Progenitor cell of endocrine pancreas (in vitro differentiated cells): ENCODE measurements at regions not wholly inside any gene's neighbourhood (a gene's known extent, or its start where the extent isn't known, plus 50 kb on each side); places are given as distances from the start of the nearest gene placed in this dataset.

ENCODE experiments used
- DNase-seq: peaks from one replicate; pipeline ENCODE4 v3.0.0; 2021; ENCODE audit warnings: low spot score; ENCODE audit not compliant: unreplicated experiment
- H3K27ac Mint-ChIP-seq: 2 replicates; pipeline ENCODE4 v1.8.0; 2021; ENCODE audit warnings: mild to moderate bottlenecking, moderate library complexity, mixed read lengths
- H3K27me3 Mint-ChIP-seq: 2 replicates; pipeline ENCODE4 v1.8.0; 2021; ENCODE audit warnings: mixed read lengths
- H3K36me3 Mint-ChIP-seq: 2 replicates; pipeline ENCODE4 v1.8.0; 2022; ENCODE audit warnings: mixed read lengths; ENCODE audit not compliant: insufficient read depth
- H3K4me1 Mint-ChIP-seq: 2 replicates; pipeline ENCODE4 v1.8.0; 2021; ENCODE audit warnings: low read depth, mixed read lengths
- H3K4me3 Mint-ChIP-seq: 2 replicates; pipeline ENCODE4 v1.8.0; 2021; ENCODE audit warnings: low read depth, mild to moderate bottlenecking, moderate library complexity, mixed read lengths
- H3K9me3 Mint-ChIP-seq: 2 replicates; pipeline ENCODE4 v1.8.0; 2021; ENCODE audit warnings: low read depth, mixed read lengths
- CTCF ChIP-seq: fragments of 200-600 bp; sonication (generic); IDR thresholded peaks from one replicate; pipeline ENCODE4 v1.5.0; 2021; ENCODE audit warnings: antibody characterized with exemption, mild to moderate bottlenecking; ENCODE audit not compliant: unreplicated experiment

GRCh38 chr1:88266051-88266450 lies 418.0 kb upstream of the PKN2 start:
- H3K4me3 Mint-ChIP-seq: no peak overlapping the region
- no peaks in the 10 kb centered on the region for H3K36me3 Mint-ChIP-seq
- no peak for DNase-seq
- TF ChIP-seq CTCF: no peak
- H3K9me3 Mint-ChIP-seq: peaks cover 3% of the 10 kb centered on the region
- H3K27ac Mint-ChIP-seq: no peak overlapping the region
- peaks cover 7% of the 10 kb centered on the region for H3K4me1 Mint-ChIP-seq
- H3K27me3 Mint-ChIP-seq: peaks cover 13% of the 10 kb centered on the region

- Mint-ChIP-seq H3K36me3 (no peaks in the 10 kb centered on the region), H3K4me1 (peaks cover 28% of the 10 kb centered on the region), H3K27me3 (peaks cover 13% of the 10 kb centered on the region), H3K9me3 (no peaks in the 10 kb centered on the region), H3K4me3 (no peak overlapping the region), H3K27ac (no peak overlapping the region)
- DNase-seq: no peak
- no peak for TF ChIP-seq CTCF
Measured at GRCh38 chr1:88272216-88272615, 411.9 kb upstream of the PKN2 start.

GRCh38 chr1:88274431-88274830 lies 409.6 kb upstream of the PKN2 start:
- no peak overlapping the region for H3K4me3 Mint-ChIP-seq
- peaks cover 9% of the 10 kb centered on the region for H3K9me3 Mint-ChIP-seq
- DNase-seq: no peak
- H3K27ac Mint-ChIP-seq: peak overlapping the region; percentile 69
- H3K27me3 Mint-ChIP-seq: peaks cover 5% of the 10 kb centered on the region
- H3K4me1 Mint-ChIP-seq: peaks cover 26% of the 10 kb centered on the region
- no peaks in the 10 kb centered on the region for H3K36me3 Mint-ChIP-seq
- no peak for TF ChIP-seq CTCF

- DNase-seq: no peak
- TF ChIP-seq CTCF: no peak
- H3K27me3 Mint-ChIP-seq: peaks cover 10% of the 10 kb centered on the region
- H3K36me3 Mint-ChIP-seq: peaks cover 2% of the 10 kb centered on the region
- H3K4me3 Mint-ChIP-seq: no peak overlapping the region
- peak overlapping the region; percentile 69 for H3K27ac Mint-ChIP-seq
- peaks cover 26% of the 10 kb centered on the region for H3K4me1 Mint-ChIP-seq
- H3K9me3 Mint-ChIP-seq: peaks cover 14% of the 10 kb centered on the region
Measured at GRCh38 chr1:88275259-88275862, 408.7 kb upstream of the PKN2 start.

- TF ChIP-seq CTCF: no peak
- Mint-ChIP-seq H3K27ac (no peak overlapping the region), H3K4me3 (no peak overlapping the region)
Measured at GRCh38 chr1:88276163-88276562, 407.9 kb upstream of the PKN2 start.

More at GRCh38 chr1:88276163-88276562, 407.9 kb upstream of the PKN2 start:
- H3K9me3 Mint-ChIP-seq: peaks cover 14% of the 10 kb centered on the region
- peaks cover 26% of the 10 kb centered on the region for H3K4me1 Mint-ChIP-seq
- no peak for DNase-seq
- peaks cover 2% of the 10 kb centered on the region for H3K36me3 Mint-ChIP-seq
- H3K27me3 Mint-ChIP-seq: peaks cover 8% of the 10 kb centered on the region
